K562 (cell line): ENCODE measurements at regions not wholly inside any gene's neighbourhood (a gene's known extent, or its start where the extent isn't known, plus 50 kb on each side); places are given as distances from the start of the nearest gene placed in this dataset.

Experiments used
- ATAC-seq: fragments of 200-7000 bp; cut with Tn5 transposase; 3 replicates; pipeline ENCODE4 v1.9.1; 2020; ENCODE audit warnings: moderate library complexity
- BruUV-seq: library from RNA; stranded (reverse); fragments of 400-500 nt; replicated peaks from 2 replicates; lab custom pipeline; 2021; lab: Mats Ljungman, UMichigan
- CTCF ChIA-PET: fragments of 300-600 bp; formaldehyde crosslinking; extraction: SDS; loops from one replicate; lab custom pipeline; 2021; ENCODE audit warnings: low intra/inter-chr PET ratio; lab: Yijun Ruan, JAX
- POLR2A ChIA-PET: fragments of 300-600, 350-650 bp; sonication (Branson Sonifier 250); formaldehyde crosslinking; extraction: SDS; loops from one replicate; lab custom pipeline; 2021; ENCODE audit warnings: antibody characterized with exemption, inconsistent platforms; lab: Yijun Ruan, JAX
- DNase-seq, 4 experiments: peaks; one replicate each; pipeline versions ENCODE4 v3.0.0 to v3.0.0-alpha.2; 2011 to 2018; ENCODE audit warnings: low spot score in 3 of 4, mixed read lengths in 3 of 4; ENCODE audit errors: extremely low read depth in 1 of 4
- FAIRE-seq: peaks from 2 replicates; lab custom pipeline; 2011; peaks lifted over from hg19 to GRCh38; lab: Jason Lieb, UNC
- H2AFZ ChIP-seq: 2 replicates; pipeline ENCODE4 v1.6.0; 2011; ENCODE audit warnings: low read depth, low read length, control low read depth, inconsistent platforms
- H3K27ac ChIP-seq: fragments of 200-600 bp; 3 replicates; pipeline ENCODE4 v1.8.0; 2011; ENCODE audit warnings: low read depth, mild to moderate bottlenecking, control low read depth, inconsistent platforms, low read length, moderate library complexity, mixed read lengths; ENCODE audit errors: extremely low read depth
- H3K27me3 ChIP-seq, 2 experiments: fragments of 300-600 bp in 1 of 2; 2 replicates in 1 of 2; 3 replicates in 1 of 2; pipeline versions ENCODE4 v1.6.0 to v1.8.0; 2011; ENCODE audit warnings: inconsistent platforms in 2 of 2, low read length in 2 of 2, mild to moderate bottlenecking in 1 of 2, mixed read lengths in 1 of 2, moderate library complexity in 1 of 2; ENCODE audit not compliant: control insufficient read depth in 2 of 2, insufficient read depth in 2 of 2
- H3K36me3 ChIP-seq: fragments of 300-600 bp; 3 replicates; pipeline ENCODE4 v1.8.0; 2011; ENCODE audit warnings: mild to moderate bottlenecking, low read length, inconsistent platforms; ENCODE audit not compliant: control insufficient read depth, insufficient read depth
- H3K4me1 ChIP-seq, 2 experiments: fragments of 200-600 bp in 1 of 2; replicated peaks in 1 of 2; 2 replicates in 1 of 2; 3 replicates in 1 of 2; pipeline versions ENCODE4 v1.5.1 to v1.8.0; 2011; ENCODE audit warnings: inconsistent platforms in 2 of 2, low read length in 2 of 2, mild to moderate bottlenecking in 1 of 2, mixed read lengths in 1 of 2, moderate library complexity in 1 of 2; ENCODE audit not compliant: control insufficient read depth in 2 of 2, insufficient read depth in 2 of 2
- H3K4me2 ChIP-seq: 2 replicates; pipeline ENCODE4 v1.6.1; 2011; ENCODE audit warnings: low read length, control low read depth, inconsistent platforms, mixed read lengths; ENCODE audit not compliant: insufficient read depth
- H3K4me3 ChIP-seq: fragments of 200-600 bp; sonication (generic), shearing (Covaris generic); 2 replicates; pipeline ENCODE4 v1.5.1; 2016; ENCODE audit warnings: control low read depth, inconsistent platforms
- H3K79me2 ChIP-seq: fragments of 200-600 bp; 3 replicates; pipeline ENCODE4 v1.8.0; 2011; ENCODE audit warnings: low read length, inconsistent platforms; ENCODE audit not compliant: control insufficient read depth, insufficient read depth
- H3K9ac ChIP-seq, 2 experiments: 2 replicates each; pipeline versions ENCODE4 v1.6.0 to v1.6.1; 2011; ENCODE audit warnings: low read depth in 2 of 2, low read length in 2 of 2, control low read depth in 1 of 2, inconsistent platforms in 1 of 2, mild to moderate bottlenecking in 1 of 2, mixed read lengths in 1 of 2; ENCODE audit not compliant: insufficient read depth in 1 of 2
- H3K9me1 ChIP-seq: one replicate; pipeline ENCODE4 v1.6.0; 2011; ENCODE audit warnings: inconsistent platforms, mild to moderate bottlenecking, low read length, moderate library complexity; ENCODE audit not compliant: control insufficient read depth, insufficient read depth
- H3K9me3 ChIP-seq: replicated peaks from 2 replicates; pipeline ENCODE4 v1.5.1; 2011; ENCODE audit warnings: low read depth, low read length, inconsistent platforms; ENCODE audit not compliant: control insufficient read depth, insufficient read depth
- H4K20me1 ChIP-seq: replicated peaks from 2 replicates; pipeline ENCODE4 v1.6.1; 2011; ENCODE audit warnings: low read length, inconsistent platforms, mixed read lengths; ENCODE audit not compliant: control insufficient read depth, insufficient read depth
- ARNT ChIP-seq, 2 experiments: fragments of 450-650 bp; IDR thresholded peaks; 2 replicates each; pipeline ENCODE4 v1.6.1; 2016; ENCODE audit warnings: mild to moderate bottlenecking in 1 of 2
- BDP1 ChIP-seq: IDR thresholded peaks from 3 replicates; pipeline ENCODE4 v1.6.1; 2011; ENCODE audit not compliant: insufficient read length, insufficient read depth
- CTBP1 ChIP-seq: fragments of 450-650 bp; IDR thresholded peaks from 2 replicates; pipeline ENCODE4 v1.6.1; 2016; ENCODE audit warnings: borderline replicate concordance
- JUNB ChIP-seq: fragments of 450-650 bp; formaldehyde crosslinking; conservative IDR thresholded peaks from 2 replicates; pipeline ENCODE4 v1.4.0; 2020; ENCODE audit warnings: mild to moderate bottlenecking
- KLF6 ChIP-seq: fragments of 250-450 bp; sonication (Bioruptor Pico); IDR thresholded peaks from 2 replicates; pipeline ENCODE4 v1.4.0; 2020; ENCODE audit warnings: mild to moderate bottlenecking, moderate library complexity, borderline replicate concordance
- MEF2A ChIP-seq: IDR thresholded peaks from 2 replicates; pipeline ENCODE4 v1.6.1; 2011; ENCODE audit warnings: low read depth, mild to moderate bottlenecking, low read length, moderate library complexity; ENCODE audit not compliant: control insufficient read depth
- PHF20 ChIP-seq: fragments of 450-650 bp; IDR thresholded peaks from 2 replicates; pipeline ENCODE4 v1.6.1; 2018; ENCODE audit not compliant: partially characterized antibody
- RBM15 ChIP-seq: fragments of 200-400 bp; formaldehyde crosslinking; IDR thresholded peaks from 2 replicates; pipeline ENCODE4 v1.6.1; 2018; ENCODE audit warnings: mild to moderate bottlenecking, low read length, moderate library complexity; ENCODE audit not compliant: insufficient read depth
- RFX5 ChIP-seq: IDR thresholded peaks from 2 replicates; pipeline ENCODE4 v1.6.1; 2011; ENCODE audit warnings: low read depth, mild to moderate bottlenecking, improper control_type of control experiment, low read length
- SIX5 ChIP-seq, 2 experiments: IDR thresholded peaks; 2 replicates each; pipeline ENCODE4 v1.6.1; 2011; ENCODE audit warnings: low read length in 2 of 2, borderline replicate concordance in 1 of 2, low read depth in 1 of 2, mild to moderate bottlenecking in 1 of 2, moderate library complexity in 1 of 2; ENCODE audit not compliant: insufficient read depth in 1 of 2
- SMARCA5 ChIP-seq: fragments of 450-650 bp; IDR thresholded peaks from 2 replicates; pipeline ENCODE4 v1.6.1; 2016
- ZNF23 ChIP-seq: fragments of 250-450 bp; sonication (Bioruptor Pico); IDR thresholded peaks from 2 replicates; pipeline ENCODE4 v1.4.0; 2020; ENCODE audit warnings: mild to moderate bottlenecking
- ZNF41 ChIP-seq: fragments of 250-450 bp; sonication (Bioruptor Pico); conservative IDR thresholded peaks from 2 replicates; pipeline ENCODE4 v1.4.0; 2020; ENCODE audit warnings: mild to moderate bottlenecking
- WGBS: fragments of 100-300 bp; shearing (Covaris generic); methylation state at CpG from one replicate; pipeline ENCODE4 v1.1.6; 2016; ENCODE audit warnings: low coverage, mixed read lengths; ENCODE audit not compliant: insufficient coverage; ENCODE audit errors: missing lambda C conversion rate; 5-methylcytosine and 5-hydroxymethylcytosine counted together
- in situ Hi-C: fragments of 300-500 bp; cut with MboI; formaldehyde crosslinking; loops from 4 replicates; pipeline ENCODE4 v1.15.0; 2018; ENCODE audit warnings: inconsistent platforms, mixed read lengths
- intact Hi-C: fragments of 100-400 bp; cut with micrococcal nuclease; formaldehyde crosslinking; loops from 2 replicates; pipeline ENCODE4 v1.14.2; 2022
- TF ChIP-seq, protein P1 (sequence below): fragments of 450-650 bp; formaldehyde crosslinking; IDR thresholded peaks from 2 replicates; pipeline ENCODE4 v1.4.0; 2020; ENCODE audit warnings: mild to moderate bottlenecking, moderate library complexity
- TF ChIP-seq, protein P2 (sequence below): sonication (generic); formaldehyde crosslinking; IDR thresholded peaks from 2 replicates; pipeline ENCODE4 v1.8.0; 2022; ENCODE audit warnings: mild to moderate bottlenecking, low read depth, missing genetic modification reagents
- TF ChIP-seq, protein P3 (sequence below): sonication (generic); formaldehyde crosslinking; IDR thresholded peaks from 2 replicates; pipeline ENCODE4 v1.8.1; 2023; ENCODE audit warnings: mild to moderate bottlenecking, missing genetic modification reagents

DNA sequence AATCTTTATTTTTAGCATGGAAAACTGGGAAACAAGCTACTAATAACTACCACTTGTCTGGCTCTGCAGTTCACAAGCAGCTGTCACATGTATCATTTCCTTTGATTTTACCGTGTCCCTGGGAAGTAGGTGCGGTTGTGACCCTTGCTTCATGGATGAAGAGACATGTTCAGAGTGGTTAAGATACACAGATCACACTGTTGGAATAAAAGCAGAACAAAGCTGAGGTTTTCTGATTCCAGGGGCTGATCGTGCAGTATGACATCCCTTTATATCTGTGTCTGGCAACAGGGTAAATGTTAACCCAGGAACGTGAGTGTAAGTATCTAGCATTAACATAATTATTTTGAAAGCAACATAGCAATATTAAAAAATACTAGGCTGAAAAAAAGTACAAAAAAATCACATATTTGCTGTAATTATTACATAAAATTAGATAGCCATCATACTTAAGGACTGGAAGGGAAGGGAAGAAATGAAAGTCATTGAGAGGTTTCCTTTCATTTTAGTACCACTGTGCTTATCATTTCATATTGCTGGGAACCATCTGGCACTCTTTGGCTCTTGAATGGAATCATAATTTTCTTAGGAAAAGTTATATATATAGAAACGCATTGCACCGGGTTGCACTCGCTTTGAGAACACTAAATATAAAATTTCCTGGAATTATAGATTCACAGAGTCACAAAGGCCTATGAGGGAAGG is 62.8 kb upstream of the PAXBP1 start (continued):
- TF ChIP-seq RBM15, result no peak
- TF ChIP-seq RFX5, result no peak
- TF ChIP-seq ZNF41 (CRISPR knock-in tag), result no peak
- TF ChIP-seq SIX5 (IDR thresholded peaks at IDR 0.05; ENCODE audit: borderline replicate concordance in 1 of 2, insufficient read depth in 1 of 2, low read depth in 1 of 2, low read length in 2 of 2), result no peak
- TF ChIP-seq JUNB (CRISPR knock-in tag), result no peak
- TF ChIP-seq, protein P1, sequence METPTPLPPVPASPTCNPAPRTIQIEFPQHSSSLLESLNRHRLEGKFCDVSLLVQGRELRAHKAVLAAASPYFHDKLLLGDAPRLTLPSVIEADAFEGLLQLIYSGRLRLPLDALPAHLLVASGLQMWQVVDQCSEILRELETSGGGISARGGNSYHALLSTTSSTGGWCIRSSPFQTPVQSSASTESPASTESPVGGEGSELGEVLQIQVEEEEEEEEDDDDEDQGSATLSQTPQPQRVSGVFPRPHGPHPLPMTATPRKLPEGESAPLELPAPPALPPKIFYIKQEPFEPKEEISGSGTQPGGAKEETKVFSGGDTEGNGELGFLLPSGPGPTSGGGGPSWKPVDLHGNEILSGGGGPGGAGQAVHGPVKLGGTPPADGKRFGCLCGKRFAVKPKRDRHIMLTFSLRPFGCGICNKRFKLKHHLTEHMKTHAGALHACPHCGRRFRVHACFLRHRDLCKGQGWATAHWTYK (CRISPR knock-in tag), result no peak
- no peak for TF ChIP-seq ARNT (IDR thresholded peaks at IDR 0.05)

DNA sequence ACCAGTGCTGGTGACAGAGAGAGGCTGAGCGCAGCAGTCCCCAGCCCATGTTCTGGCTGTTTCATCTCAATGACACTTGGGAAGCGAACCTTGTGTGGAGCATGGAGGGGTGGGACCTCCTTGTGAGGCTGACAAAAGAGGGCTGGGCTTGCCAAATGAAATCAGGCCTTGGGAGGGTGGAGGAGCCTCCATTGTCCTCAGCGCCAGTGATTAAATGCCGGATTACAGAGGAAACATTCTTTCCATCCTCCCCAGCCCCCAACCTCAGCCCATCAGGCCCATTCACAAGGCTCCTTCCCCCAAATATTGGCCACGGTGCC is 63.3 kb upstream of the PAXBP1 start:
- WGBS, result 1% methylated on average over 5 of the region's 5 CpGs
- BruUV-seq, result no TSS peak
- TF ChIP-seq CTBP1 (no peak), ZNF23 (CRISPR knock-in tag) (no peak), BDP1 (no peak), PHF20 (no peak), SMARCA5 (no peak), KLF6 (CRISPR knock-in tag) (no peak), MEF2A (no peak)
- TF ChIP-seq, protein P2, sequence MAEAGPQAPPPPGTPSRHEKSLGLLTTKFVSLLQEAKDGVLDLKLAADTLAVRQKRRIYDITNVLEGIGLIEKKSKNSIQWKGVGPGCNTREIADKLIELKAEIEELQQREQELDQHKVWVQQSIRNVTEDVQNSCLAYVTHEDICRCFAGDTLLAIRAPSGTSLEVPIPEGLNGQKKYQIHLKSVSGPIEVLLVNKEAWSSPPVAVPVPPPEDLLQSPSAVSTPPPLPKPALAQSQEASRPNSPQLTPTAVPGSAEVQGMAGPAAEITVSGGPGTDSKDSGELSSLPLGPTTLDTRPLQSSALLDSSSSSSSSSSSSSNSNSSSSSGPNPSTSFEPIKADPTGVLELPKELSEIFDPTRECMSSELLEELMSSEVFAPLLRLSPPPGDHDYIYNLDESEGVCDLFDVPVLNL (CRISPR knock-in tag), result no peak
- TF ChIP-seq, protein P3, sequence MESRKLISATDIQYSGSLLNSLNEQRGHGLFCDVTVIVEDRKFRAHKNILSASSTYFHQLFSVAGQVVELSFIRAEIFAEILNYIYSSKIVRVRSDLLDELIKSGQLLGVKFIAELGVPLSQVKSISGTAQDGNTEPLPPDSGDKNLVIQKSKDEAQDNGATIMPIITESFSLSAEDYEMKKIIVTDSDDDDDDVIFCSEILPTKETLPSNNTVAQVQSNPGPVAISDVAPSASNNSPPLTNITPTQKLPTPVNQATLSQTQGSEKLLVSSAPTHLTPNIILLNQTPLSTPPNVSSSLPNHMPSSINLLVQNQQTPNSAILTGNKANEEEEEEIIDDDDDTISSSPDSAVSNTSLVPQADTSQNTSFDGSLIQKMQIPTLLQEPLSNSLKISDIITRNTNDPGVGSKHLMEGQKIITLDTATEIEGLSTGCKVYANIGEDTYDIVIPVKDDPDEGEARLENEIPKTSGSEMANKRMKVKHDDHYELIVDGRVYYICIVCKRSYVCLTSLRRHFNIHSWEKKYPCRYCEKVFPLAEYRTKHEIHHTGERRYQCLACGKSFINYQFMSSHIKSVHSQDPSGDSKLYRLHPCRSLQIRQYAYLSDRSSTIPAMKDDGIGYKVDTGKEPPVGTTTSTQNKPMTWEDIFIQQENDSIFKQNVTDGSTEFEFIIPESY (CRISPR knock-in tag), result no peak

More for the DNA sequence above, 63.3 kb upstream of the PAXBP1 start:
- ChIA-PET CTCF (no interaction called here), POLR2A (interaction anchor here (0.6 kb wide), 1 partner anchor 17 kb away, joined by 3 read pairs; no protein-coding TSS in a partner anchor)
- ATAC-seq (no peak), DNase-seq (no peak), FAIRE-seq (no peak)
- H4K20me1 ChIP-seq, result no peaks in the 10 kb centered on the region
- in situ Hi-C loops, result loop anchor here (5.0 to 10.0 kb wide), 2 partner anchors 362 to 610 kb away; no protein-coding TSS in a partner anchor
- no peak overlapping the region for H3K4me3 ChIP-seq
- peaks cover 12 to 15% of the 10 kb centered on the region in 2 experiments for H3K27me3 ChIP-seq
- peaks cover 0 to 3% of the 10 kb centered on the region in 2 experiments; a peak in 1 of 5 replicates for H3K4me1 ChIP-seq
- H2AFZ ChIP-seq, result no peak overlapping the region
- H3K4me2 ChIP-seq, result no peak overlapping the region
- H3K9me1 ChIP-seq, result no peaks in the 10 kb centered on the region
- H3K79me2 ChIP-seq, result no peaks in the 10 kb centered on the region
- no peak overlapping the region for H3K9ac ChIP-seq
- no peaks in the 10 kb centered on the region for H3K36me3 ChIP-seq
- intact Hi-C loops, result loop anchor here (5.0 to 10.0 kb wide), 4 partner anchors 292 to 610 kb away; no protein-coding TSS in a partner anchor
- no peak overlapping the region for H3K27ac ChIP-seq
- no peaks in the 10 kb centered on the region for H3K9me3 ChIP-seq
